Pulmonary artery endothelial cell (primary cell): ENCODE measurements at regions not wholly inside any gene's neighbourhood (a gene's known extent, or its start where the extent isn't known, plus 50 kb on each side); places are given as distances from the start of the nearest gene placed in this dataset.
"Not testable (repeated sequence)": the region's sequence is repeated elsewhere in the genome, so short reads cannot be mapped to it uniquely, and the experiment has no call there.

Experiments used
- DNase-seq: peaks from one replicate; pipeline ENCODE4 v3.0.0-alpha.2; 2011; ENCODE audit warnings: low read depth, low spot score

DNA sequence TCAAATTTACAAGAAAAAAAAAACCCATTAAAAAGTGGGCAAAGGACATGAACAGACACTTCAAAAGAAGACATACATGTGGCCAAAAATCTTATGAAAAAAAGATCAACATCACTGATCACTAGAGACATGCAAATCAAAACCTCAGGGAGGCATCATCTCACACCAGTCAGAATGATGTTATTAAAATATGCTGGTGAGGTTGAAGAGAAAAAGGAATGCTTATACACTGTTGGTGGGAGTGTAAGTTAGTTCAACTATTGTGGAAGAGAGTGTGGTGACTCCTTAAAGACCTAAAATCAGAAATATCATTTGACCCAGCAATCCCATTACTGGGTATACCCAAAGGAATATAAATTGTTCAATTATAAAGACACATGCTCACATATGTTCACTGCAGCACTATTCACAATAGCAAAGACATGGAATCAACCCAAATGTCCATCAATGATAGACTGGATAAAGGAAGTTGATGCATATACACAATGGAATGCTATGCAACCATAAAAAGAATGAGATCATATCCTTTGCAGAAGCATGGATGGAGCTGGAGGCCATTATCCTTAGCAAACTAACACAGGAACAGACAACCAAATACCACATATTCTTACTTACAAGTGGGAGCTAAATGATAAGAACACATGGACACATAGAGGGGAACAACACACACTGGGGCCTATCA is 100.3 kb upstream of the GALNT15 start:
- not testable (repeated sequence) for DNase-seq

DNA sequence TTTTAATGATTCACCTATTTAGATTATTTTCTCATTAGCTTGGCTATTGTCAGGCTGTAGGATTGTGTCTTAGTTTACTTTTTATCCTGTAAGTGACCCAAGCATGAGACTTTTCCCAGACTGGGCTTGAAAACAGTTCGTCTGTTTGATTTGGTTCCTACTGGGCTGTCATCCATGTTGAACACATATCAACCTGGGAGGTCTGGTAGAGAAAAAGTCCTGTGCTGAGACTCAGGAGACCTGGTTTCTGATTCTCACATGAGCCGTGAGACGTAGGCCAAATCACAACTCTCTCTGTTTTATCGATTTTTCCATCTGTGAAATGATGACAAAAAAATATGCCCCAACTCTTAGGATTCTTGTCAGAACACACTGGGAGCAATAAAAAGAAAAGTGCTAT is 98.8 kb upstream of the GALNT15 start:
- no peak for DNase-seq

GRCh38 chr3:16076564-16076963 is 97.9 kb upstream of the GALNT15 start:
- no peak for DNase-seq

DNA sequence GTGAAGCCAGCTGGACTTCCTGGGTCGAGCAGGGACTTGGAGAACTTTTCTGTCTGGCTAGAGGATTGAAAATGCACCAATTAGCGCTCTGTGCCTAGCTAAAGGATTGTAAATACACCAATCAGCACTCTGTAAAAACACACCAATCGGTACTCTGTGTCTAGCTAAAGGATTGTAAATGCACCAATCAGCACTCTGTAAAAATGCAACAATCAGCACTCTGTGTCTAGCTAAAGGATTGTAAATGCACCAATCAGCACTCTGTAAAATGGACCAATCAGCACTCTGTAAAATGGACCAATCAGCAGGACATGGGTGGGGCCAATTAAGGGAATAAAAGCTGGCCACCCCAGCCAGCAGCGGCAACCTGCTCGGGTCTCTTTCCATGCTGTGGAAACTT is 97.3 kb upstream of the GALNT15 start:
- not testable (repeated sequence) for DNase-seq

GRCh38 chr3:16077681-16078080 is 96.8 kb upstream of the GALNT15 start:
- DNase-seq = not testable (repeated sequence)

- DNase-seq = no peak
Measured at GRCh38 chr3:16079519-16079918, 95.0 kb upstream of the GALNT15 start.

DNA sequence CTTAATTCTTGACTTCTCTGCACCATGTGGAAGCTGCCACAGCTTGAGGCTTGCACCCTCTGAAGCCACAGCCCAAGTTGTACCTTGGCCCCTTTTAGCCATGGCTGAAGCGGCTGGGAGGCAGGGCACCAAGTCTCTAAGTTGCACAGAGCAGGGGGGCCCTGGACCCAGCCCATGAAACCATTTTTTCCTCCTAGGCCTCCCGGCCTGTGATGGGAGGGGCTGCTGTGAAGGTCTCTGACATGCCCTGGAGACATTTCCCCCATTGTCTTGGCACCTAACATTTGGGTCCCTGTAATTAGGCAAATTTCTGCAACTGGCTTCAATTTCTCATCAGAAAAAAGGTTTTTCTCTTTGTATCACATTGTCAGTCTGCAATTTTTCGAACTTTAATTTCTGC is 92.8 kb upstream of the GALNT15 start:
- no peak for DNase-seq

GRCh38 chr3:16084887-16085286 is 89.6 kb upstream of the GALNT15 start:
- DNase-seq = peak; percentile 92

DNA sequence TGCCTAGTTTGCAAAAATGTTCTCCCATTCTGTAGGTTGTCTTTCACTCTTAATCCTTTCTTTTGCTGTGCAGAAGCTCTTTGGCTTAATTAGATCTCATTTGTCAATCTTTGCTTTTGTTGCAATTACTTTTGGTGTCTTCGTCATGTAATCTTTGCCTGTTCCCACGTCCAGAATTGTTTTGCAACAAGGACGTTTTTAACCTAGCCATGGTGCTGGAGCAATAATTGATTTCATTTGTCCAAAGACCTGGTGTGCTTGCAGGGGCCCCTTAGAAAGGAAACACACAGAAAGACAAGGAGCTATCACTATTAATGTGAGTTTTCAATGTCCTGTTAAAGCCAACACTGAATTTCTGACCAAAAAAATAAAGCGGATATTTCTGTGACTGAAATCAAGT is 89.1 kb upstream of the GALNT15 start:
- DNase-seq = no peak

DNA sequence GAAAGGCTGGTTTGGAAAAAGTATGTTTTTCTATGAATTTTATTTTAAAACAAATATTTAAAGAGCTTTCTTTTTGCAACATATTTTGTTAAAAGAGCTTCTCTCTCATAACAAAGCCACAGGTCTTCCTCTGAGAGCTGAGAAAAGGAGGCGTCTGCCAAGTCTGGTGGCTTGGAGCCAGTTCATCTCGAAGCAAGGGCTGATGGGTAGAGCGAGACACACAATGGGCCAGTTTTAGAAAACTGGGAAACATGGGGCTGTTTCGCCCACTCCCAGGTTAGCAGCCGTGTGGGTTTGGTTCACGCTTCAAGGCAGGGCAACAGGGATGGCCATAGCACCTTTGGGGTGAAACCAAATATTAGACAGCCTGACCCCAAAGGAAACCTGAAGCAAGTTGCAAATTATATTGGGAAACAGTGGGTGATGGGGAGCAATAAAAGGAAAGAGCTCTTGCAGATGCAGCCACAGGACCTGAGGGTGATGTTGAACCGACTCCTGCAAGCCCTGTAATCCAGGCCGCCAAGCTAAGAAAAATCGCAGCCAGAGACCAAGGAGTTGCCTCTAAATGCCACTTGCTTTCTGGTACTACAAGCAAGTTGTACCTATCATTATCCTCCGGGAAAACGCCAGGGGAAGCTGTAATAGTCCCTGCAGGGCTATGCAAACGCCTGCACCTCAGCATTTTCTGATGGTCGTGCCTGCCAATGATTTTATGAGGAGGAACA is 88.4 kb upstream of the GALNT15 start:
- DNase-seq = peak; percentile 47

GRCh38 chr3:16086690-16087089 is 87.8 kb upstream of the GALNT15 start:
- DNase-seq = no peak

DNA sequence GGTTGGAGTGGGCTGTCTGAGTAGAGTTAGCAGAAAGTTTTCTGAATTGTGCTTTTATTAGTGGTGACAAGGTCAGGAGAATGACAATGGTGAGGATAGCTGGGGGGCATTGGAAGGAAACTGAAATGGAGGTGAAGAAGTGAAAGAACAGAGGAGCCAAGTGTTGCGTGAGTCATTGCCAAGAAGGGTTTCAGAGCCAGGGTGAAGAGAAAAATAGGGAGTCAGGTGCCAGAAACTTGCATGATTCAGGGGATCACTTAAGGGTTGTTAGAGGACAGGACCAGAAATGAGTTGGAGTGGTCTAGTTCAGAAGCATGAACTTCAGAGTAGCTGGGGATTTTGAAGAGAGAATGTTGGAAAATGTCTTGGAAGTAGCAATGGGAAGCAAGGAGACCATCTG is 86.0 kb upstream of the GALNT15 start:
- no peak for DNase-seq

DNA sequence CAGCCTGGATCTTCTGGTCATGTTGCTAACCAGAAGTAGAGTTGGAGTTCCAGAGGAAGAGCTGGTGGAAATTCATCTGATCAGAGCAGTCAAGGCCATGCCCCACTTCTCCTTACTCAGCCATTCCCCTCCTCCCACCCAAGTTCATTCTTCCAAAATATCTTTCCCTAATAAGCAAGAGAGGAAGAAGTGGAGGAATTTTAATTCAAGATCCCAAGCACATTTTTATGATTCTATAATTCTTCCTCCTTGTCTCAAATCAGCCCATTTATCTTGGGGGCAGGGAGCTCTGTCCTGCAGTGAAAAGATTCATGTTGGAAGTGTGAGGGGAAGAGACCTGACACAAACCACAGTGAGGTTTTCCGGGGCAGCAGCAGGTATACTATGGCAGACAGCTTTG is 85.0 kb upstream of the GALNT15 start:
- DNase-seq = no peak

DNA sequence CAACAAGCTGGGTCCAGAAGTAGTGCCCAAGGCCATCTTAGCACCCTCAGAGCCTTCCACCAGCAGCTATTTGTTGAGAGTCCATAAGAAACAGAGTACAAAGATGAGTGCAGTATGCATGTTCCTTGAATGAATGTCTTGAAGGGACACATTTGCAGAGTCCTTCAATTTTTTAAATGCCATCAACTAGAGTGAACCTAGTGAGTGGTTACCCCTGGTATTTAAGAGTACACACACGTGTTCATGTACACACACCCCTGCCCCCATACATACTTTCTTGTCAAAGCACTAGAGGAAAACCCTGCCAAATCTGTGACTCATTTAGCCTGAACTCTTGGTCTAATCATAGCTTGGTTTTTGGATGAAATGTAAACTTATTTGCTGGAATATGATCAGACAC is 84.5 kb upstream of the GALNT15 start:
- DNase-seq = peak; percentile 51

DNA sequence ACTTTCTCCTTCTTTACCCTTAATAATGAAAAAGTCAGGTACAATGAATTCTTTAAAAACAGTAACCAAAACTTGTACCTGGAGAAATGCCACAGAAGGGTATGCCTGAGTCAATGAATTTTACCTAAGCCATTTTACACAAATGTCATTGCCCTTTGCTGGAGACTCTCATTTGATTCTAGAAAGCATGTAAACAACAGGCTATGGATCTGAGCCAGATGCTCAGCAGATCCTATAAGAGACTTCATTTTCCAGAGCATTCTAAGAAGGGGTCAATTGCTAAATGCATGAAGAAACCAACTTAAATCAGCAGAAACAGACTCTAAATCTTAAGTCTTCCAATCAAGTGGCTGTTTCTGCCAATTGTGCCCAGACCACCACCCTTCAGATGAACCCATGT is 83.8 kb upstream of the GALNT15 start:
- DNase-seq = no peak

DNA sequence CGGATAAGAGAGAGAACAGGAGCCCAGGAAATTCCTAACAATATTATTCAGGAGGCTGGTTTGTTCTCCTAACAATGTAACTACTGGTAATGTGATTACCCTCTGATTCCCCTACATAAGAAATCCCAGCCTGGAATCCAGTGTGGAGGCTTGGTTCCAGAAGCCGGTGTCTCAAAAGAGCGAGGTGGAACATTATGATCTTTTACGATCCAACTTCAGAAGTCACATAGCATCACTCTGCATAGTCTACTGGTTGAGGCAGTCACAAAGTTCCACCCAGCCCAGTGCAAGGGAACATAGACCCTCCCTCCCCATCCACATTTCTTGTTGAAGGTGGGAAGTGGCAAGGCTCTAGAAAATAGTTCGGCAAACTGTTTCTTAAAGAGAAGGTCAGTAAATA is 81.6 kb upstream of the GALNT15 start:
- no peak for DNase-seq

DNA sequence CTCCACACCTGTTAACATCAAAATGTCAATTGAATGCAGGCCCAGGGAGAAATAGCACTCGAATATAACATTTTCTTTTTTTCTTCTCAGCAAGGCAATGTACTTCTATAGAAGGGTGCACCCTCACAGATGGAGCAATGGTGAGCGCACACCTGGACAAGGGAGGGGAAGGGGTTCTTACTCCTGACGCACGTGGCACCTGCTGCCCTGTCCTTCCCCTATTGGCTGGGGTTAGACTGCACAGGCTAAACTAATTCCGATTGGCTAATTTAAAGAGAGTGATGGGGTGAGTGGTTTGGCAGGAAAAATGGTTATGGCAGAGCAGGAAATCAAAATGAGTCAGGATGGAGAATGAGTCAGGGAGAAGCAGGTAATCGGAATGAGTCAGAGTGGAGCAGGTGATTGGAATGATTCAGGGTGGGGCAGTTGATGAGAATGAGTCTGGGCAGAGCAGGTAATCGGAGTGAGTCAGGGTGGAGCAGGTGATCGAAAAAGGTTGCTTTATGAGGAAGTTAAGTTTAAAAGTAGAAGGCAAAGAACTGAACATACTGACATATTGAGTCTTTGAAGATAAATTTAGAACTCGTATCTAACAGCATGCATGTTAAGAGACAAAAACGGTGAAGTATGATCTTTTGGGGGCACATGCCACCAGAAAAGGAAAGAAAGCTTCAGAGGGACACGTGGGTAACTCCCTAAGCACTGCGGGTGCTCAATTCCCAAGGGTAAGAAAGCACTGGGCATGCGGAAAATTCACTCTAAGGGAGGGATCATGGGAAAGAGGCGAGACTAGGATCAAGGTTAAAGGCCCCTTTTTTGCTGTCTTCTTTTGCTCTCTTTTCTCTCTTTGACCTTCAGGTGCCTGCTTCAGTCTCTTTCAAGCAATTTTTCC is 72.9 kb upstream of the GALNT15 start:
- DNase-seq = no peak

DNA sequence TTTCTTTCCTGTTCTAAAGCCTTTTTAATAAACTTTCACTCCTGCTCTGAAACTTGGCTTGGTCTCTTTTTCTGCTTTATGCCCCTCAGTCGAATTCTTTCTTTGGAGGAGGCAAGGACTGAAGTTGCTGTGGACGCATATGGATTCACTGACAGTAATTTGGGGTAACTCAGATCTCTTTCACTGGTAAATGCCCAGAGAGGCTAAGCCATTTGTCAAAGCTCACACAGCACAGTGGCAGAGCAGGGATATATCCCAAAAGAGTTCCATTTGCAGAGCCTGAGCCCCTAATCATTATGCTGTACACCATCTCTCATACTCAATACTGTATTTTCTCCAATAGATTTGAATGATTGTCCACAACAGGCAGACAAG is 72.3 kb upstream of the GALNT15 start:
- no peak for DNase-seq

DNA sequence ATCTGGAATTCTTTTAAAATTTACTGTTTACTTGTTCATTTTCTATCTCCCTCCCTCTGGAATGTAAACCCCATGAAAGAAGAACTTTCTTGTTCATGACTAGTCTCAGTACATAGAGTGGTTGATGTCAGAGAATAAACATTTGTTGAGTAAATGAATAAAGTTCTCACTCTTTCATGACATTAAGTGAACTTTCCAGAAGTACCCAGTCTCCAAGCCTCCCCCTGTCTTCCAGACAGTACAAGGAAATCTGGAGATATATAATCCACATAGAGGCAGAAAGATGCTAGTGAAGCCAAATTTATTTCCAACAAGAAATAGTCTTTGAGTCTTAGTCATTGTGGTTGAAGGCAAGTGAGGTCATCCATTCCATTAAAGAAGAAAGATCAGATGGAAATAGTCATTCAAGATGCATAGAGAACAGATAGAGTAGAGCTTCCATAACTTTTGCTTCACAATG is 71.5 kb upstream of the GALNT15 start:
- DNase-seq = no peak

GRCh38 chr3:16103472-16103871 is 71.0 kb upstream of the GALNT15 start:
- no peak for DNase-seq

DNA sequence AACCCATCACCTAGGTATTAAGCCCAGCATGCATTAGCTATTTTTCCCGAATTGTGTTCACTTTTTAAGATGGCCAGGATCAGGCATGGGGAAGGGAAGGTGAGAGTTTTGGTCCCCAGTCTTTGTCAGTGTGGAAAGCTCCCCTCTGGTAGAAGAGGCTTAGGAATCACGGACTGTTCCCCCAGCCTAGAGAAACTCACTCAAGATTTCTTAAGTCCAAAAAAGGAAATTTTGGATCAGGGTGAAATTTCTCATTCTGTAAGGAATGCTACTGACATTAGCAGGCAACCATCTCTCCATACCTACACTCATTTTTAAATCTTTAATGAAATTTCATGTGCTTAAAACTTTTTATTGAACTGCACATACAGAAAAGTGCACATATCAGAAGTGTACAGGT is 70.3 kb upstream of the GALNT15 start:
- DNase-seq = no peak

DNA sequence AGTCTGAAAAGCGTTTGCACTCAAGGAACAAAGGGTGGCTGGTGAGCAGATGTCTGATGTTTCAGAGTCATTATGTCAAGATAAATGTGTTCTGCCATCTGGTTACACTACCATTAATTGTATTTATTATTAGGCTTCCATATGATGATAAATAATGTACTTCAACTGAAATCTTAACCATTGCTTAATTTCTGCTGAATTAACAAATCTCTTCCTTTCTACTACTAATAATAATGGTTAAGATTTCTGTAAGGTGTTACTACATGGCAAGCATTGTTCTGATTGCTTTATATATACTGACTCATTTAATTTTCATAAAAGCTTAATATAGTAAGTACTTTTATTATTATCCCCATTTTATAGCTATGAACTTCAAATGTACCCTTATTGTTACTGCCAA is 68.4 kb upstream of the GALNT15 start:
- DNase-seq = no peak
